Esophagus squamous epithelium (tissue), 5 donors: ENCODE measurements at regions not wholly inside any gene's neighbourhood (a gene's known extent, or its start where the extent isn't known, plus 50 kb on each side); places are given as distances from the start of the nearest gene placed in this dataset.
A peak's percentile ranks its signal among the peaks of the same experiment; 100 is the strongest.

Source experiments
- DNase-seq: peaks from one replicate; lab custom pipeline; 2025; lab: John Stamatoyannopoulos, UW
- H3K27ac ChIP-seq, 4 donors: fragments of 200-600 bp; sonication (generic); one replicate each; pipeline ENCODE4 v1.5.1; 2016 to 2019; ENCODE audit warnings: mild to moderate bottlenecking in 1 of 4
- H3K27me3 ChIP-seq, 4 donors: fragments of 200-600 bp; sonication (generic); 1 replicate in 3 of 4; 2 replicates in 1 of 4; pipeline versions ENCODE4 v1.5.1 to v1.6.0; 2017 to 2021; ENCODE audit warnings: antibody characterized with exemption in 1 of 4
- H3K36me3 ChIP-seq, 3 donors: fragments of 200-600 bp; sonication (generic); one replicate each; pipeline ENCODE4 v1.5.1; 2016 to 2019
- H3K4me1 ChIP-seq, 3 donors: fragments of 200-600 bp; sonication (generic); one replicate each; pipeline ENCODE4 v1.5.1; 2017 to 2019
- H3K4me3 ChIP-seq, 4 donors: fragments of 200-600 bp; sonication (generic); 1 replicate in 3 of 4; 2 replicates in 1 of 4; pipeline ENCODE4 v1.5.1; 2016 to 2019; ENCODE audit warnings: mild to moderate bottlenecking in 2 of 4, moderate library complexity in 1 of 4
- H3K9me3 ChIP-seq, 3 donors: fragments of 200-600 bp; sonication (generic); one replicate each; pipeline ENCODE4 v1.5.1; 2016 to 2019
- CTCF ChIP-seq, 6 experiments: fragments of 450-650 bp in 4 of 6; fragments of 200-600 bp in 2 of 6; sonication (generic) in 2 of 6; IDR thresholded peaks; one replicate each; pipeline ENCODE4 v1.5.1; 2016 to 2019; ENCODE audit warnings: antibody characterized with exemption in 6 of 6, mild to moderate bottlenecking in 4 of 6, moderate library complexity in 4 of 6
- POLR2A ChIP-seq, 4 donors: fragments of 450-650 bp; IDR thresholded peaks; one replicate each; pipeline ENCODE4 v1.6.1; 2017; ENCODE audit warnings: antibody characterized with exemption in 4 of 4, mild to moderate bottlenecking in 4 of 4, moderate library complexity in 3 of 4
- WGBS, 2 donors: methylation state at CpG; one replicate each; pipeline ENCODE4 v1.1.5; 2018; 5-methylcytosine and 5-hydroxymethylcytosine counted together
- intact Hi-C: fragments of 100-400 bp; cut with DNase I; formaldehyde crosslinking; loops from one replicate; pipeline ENCODE4 v1.15.0; 2022
- donor health status: DM: yes; HTN: yes; CAD: no.

- Histone ChIP-seq H3K9me3 (no peaks in the 10 kb centered on the region), H3K36me3 (no peaks in the 10 kb centered on the region), H3K27ac (no peak overlapping the region), H3K27me3 (no peaks in the 10 kb centered on the region), H3K4me1 (peaks cover 0 to 16% (median 0%) of the 10 kb centered on the region in 3 donors), H3K4me3 (no peak overlapping the region)
- no peak for TF ChIP-seq CTCF (IDR thresholded peaks at IDR 0.05)
- no peak for TF ChIP-seq POLR2A (IDR thresholded peaks at IDR 0.05)
- intact Hi-C loops: no loop called here
- no peak for DNase-seq
- 25 to 31% methylated on average over 2 of the region's 2 CpGs for WGBS, 2 donors
Measured at GRCh38 chr4:111985426-111985825, 159.8 kb upstream of the FAM241A start.

GRCh38 chr4:111986095-111986494 lies 159.2 kb upstream of the FAM241A start:
- no peak for TF ChIP-seq POLR2A (IDR thresholded peaks at IDR 0.05)
- H3K4me1 ChIP-seq: peaks cover 0 to 21% (median 0%) of the 10 kb centered on the region in 3 donors
- H3K4me3 ChIP-seq: no peak overlapping the region
- intact Hi-C loops: no loop called here
- H3K9me3 ChIP-seq: no peaks in the 10 kb centered on the region
- no peaks in the 10 kb centered on the region for H3K27me3 ChIP-seq
- no peaks in the 10 kb centered on the region for H3K36me3 ChIP-seq
- H3K27ac ChIP-seq: no peak overlapping the region
- 62 to 64% methylated on average over 4 of the region's 4 CpGs for WGBS, 2 donors
- DNase-seq: no peak

GRCh38 chr4:111988514-111988913 lies 156.7 kb upstream of the FAM241A start:
- no peak overlapping the region for H3K4me3 ChIP-seq
- H3K27me3 ChIP-seq: no peaks in the 10 kb centered on the region
- intact Hi-C loops: no loop called here
- TF ChIP-seq POLR2A (IDR thresholded peaks at IDR 0.05) (no peak), CTCF (IDR thresholded peaks at IDR 0.05) (no peak)
- no peak overlapping the region for H3K27ac ChIP-seq
- no peaks in the 10 kb centered on the region for H3K36me3 ChIP-seq
- no peaks in the 10 kb centered on the region for H3K9me3 ChIP-seq
- DNase-seq: no peak
- WGBS, 2 donors: 44 to 50% methylated on average over 3 of the region's 3 CpGs
- H3K4me1 ChIP-seq: peaks cover 0 to 43% (median 0%) of the 10 kb centered on the region in 3 donors

- no peak overlapping the region for H3K27ac ChIP-seq
- 44 to 50% methylated on average over 1 of the region's 1 CpG for WGBS, 2 donors
- DNase-seq: no peak
- no peaks in the 10 kb centered on the region for H3K27me3 ChIP-seq
- intact Hi-C loops: no loop called here
- H3K9me3 ChIP-seq: no peaks in the 10 kb centered on the region
- H3K4me3 ChIP-seq: no peak overlapping the region
- peaks cover 0 to 43% (median 0%) of the 10 kb centered on the region in 3 donors for H3K4me1 ChIP-seq
- no peaks in the 10 kb centered on the region for H3K36me3 ChIP-seq
- no peak for TF ChIP-seq CTCF (IDR thresholded peaks at IDR 0.05)
- no peak for TF ChIP-seq POLR2A (IDR thresholded peaks at IDR 0.05)
Measured at GRCh38 chr4:111989817-111990216, 155.4 kb upstream of the FAM241A start.

GRCh38 chr4:111991163-111991562 lies 154.1 kb upstream of the FAM241A start:
- H3K27ac ChIP-seq: peak overlapping the region in 3 of 4 donors; percentile 26 to 74 (median 73)
- intact Hi-C loops: no loop called here
- peaks cover 0 to 43% (median 0%) of the 10 kb centered on the region in 3 donors for H3K4me1 ChIP-seq
- WGBS, 2 donors: 45 to 59% methylated on average over 3 of the region's 3 CpGs
- H3K27me3 ChIP-seq: no peaks in the 10 kb centered on the region
- no peaks in the 10 kb centered on the region for H3K9me3 ChIP-seq
- no peaks in the 10 kb centered on the region for H3K36me3 ChIP-seq
- DNase-seq: no peak
- TF ChIP-seq POLR2A (IDR thresholded peaks at IDR 0.05) (no peak), CTCF (IDR thresholded peaks at IDR 0.05) (no peak)
- no peak overlapping the region for H3K4me3 ChIP-seq

- no peak for DNase-seq
- no peaks in the 10 kb centered on the region for H3K36me3 ChIP-seq
- H3K9me3 ChIP-seq: no peaks in the 10 kb centered on the region
- no peaks in the 10 kb centered on the region for H3K27me3 ChIP-seq
- H3K4me3 ChIP-seq: no peak overlapping the region
- WGBS, 2 donors: 22 to 26% methylated on average over 3 of the region's 3 CpGs
- peak overlapping the region in 3 of 4 donors; percentile 26 to 74 (median 73) for H3K27ac ChIP-seq
- TF ChIP-seq CTCF (IDR thresholded peaks at IDR 0.05) (no peak), POLR2A (IDR thresholded peaks at IDR 0.05) (no peak)
- intact Hi-C loops: no loop called here
- H3K4me1 ChIP-seq: peaks cover 0 to 43% (median 0%) of the 10 kb centered on the region in 3 donors
Measured at GRCh38 chr4:111991797-111992196, 153.5 kb upstream of the FAM241A start.
